Right atrium auricular region (tissue), 2 donors: ENCODE measurements at regions not wholly inside any gene's neighbourhood (a gene's known extent, or its start where the extent isn't known, plus 50 kb on each side); places are given as distances from the start of the nearest gene placed in this dataset.

Source experiments
- DNase-seq: peaks from one replicate; pipeline ENCODE4 v3.0.0-alpha.2; 2019; ENCODE audit warnings: low spot score
- H3K27ac ChIP-seq, 2 donors: fragments of 200-600 bp; sonication (generic); 1 replicate in 1 of 2; 2 replicates in 1 of 2; pipeline ENCODE4 v1.5.1; 2016 to 2019
- H3K27me3 ChIP-seq, 2 donors: fragments of 200-600 bp; sonication (generic); one replicate each; pipeline versions ENCODE4 v1.5.1 to v1.6.0; 2017 to 2019
- H3K36me3 ChIP-seq: fragments of 200-600 bp; sonication (generic); one replicate; pipeline ENCODE4 v1.5.1; 2016
- H3K4me1 ChIP-seq, 2 donors: fragments of 200-600 bp; sonication (generic); one replicate each; pipeline versions ENCODE4 v1.5.1 to v1.6.0; 2017 to 2019
- H3K4me3 ChIP-seq, 2 donors: fragments of 200-600 bp; sonication (generic); 1 replicate in 1 of 2; 2 replicates in 1 of 2; pipeline ENCODE4 v1.5.1; 2017 to 2019; ENCODE audit warnings: mild to moderate bottlenecking in 1 of 2, moderate library complexity in 1 of 2
- H3K9me3 ChIP-seq, 2 donors: fragments of 200-600 bp; sonication (generic); one replicate each; pipeline ENCODE4 v1.5.1; 2019
- TF ChIP-seq, protein P1 (sequence below), 2 donors: fragments of 200-600 bp; sonication (generic); IDR thresholded peaks; one replicate each; pipeline ENCODE4 v1.5.1; 2019; ENCODE audit warnings: antibody characterized with exemption in 2 of 2

DNA sequence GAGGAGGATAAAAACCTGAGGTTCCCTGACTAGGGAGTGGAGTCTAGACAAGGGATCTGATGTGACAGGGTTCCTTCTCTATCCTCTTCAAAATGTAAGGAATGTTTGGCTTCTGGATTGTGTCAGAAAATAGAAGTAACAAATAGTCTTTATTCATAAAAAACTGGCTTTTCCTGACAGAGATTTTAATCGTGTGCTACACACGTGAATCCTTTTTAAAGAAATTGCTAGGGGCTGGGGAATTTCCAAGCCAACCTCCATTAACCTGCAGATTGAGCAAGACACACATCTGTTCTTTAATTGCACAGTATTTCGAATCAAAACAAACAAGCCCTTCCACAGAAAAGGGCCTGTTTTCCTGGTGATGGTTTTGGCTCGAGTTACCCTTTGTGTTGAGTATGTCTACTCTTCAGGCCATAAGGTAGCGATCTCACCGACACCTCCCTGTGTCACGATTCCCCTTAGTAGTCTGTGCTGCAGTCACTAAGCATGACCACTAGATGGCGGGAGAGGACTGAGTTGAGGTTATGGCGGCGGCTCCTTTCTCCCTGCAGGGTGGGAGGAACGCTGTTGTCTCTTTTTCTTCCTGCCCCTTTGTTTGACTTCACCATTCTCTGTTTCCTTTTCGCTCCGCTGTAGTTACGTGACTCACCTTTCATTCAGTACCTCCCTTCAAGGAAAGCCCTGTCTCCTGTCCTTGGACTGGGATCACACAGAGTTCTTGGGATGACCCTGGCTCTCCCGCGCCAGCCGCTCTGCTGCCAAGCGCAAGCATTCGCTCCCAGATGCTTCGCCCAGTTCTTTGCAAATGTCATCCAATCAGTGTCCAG lies 137.1 kb upstream of the SLC24A2 start:
- no peak overlapping the region for H3K27ac ChIP-seq
- TF ChIP-seq, protein P1, sequence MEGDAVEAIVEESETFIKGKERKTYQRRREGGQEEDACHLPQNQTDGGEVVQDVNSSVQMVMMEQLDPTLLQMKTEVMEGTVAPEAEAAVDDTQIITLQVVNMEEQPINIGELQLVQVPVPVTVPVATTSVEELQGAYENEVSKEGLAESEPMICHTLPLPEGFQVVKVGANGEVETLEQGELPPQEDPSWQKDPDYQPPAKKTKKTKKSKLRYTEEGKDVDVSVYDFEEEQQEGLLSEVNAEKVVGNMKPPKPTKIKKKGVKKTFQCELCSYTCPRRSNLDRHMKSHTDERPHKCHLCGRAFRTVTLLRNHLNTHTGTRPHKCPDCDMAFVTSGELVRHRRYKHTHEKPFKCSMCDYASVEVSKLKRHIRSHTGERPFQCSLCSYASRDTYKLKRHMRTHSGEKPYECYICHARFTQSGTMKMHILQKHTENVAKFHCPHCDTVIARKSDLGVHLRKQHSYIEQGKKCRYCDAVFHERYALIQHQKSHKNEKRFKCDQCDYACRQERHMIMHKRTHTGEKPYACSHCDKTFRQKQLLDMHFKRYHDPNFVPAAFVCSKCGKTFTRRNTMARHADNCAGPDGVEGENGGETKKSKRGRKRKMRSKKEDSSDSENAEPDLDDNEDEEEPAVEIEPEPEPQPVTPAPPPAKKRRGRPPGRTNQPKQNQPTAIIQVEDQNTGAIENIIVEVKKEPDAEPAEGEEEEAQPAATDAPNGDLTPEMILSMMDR (IDR thresholded peaks at IDR 0.05): peak; percentile 90 to 97

DNA sequence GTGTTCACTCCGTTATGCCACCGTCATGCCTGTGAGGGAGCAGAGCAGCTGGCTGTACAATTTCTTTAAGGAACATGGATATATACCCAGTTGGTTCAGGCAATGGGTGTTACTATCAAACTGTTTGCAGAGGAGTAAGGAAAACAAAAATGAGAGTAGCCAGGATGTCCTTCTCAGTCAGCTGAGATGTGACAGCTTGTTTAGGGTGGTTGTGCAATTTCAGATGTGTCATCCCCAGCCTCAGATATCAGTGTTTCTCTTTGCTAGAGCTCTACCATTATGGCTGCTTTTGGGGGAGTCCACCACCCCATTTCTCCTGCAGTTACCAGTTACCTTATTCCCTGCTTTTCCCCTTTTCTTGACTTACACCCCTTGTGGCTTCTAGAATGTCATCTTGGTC lies 135.2 kb upstream of the SLC24A2 start:
- no peak for DNase-seq
- no peaks in the 10 kb centered on the region for H3K4me1 ChIP-seq
- no peak overlapping the region for H3K4me3 ChIP-seq
- no peaks in the 10 kb centered on the region for H3K36me3 ChIP-seq
- H3K27me3 ChIP-seq: no peaks in the 10 kb centered on the region
- H3K9me3 ChIP-seq: no peaks in the 10 kb centered on the region
- H3K27ac ChIP-seq: no peak overlapping the region
- TF ChIP-seq, protein P1 (IDR thresholded peaks at IDR 0.05): no peak

More for the DNA sequence above, 137.1 kb upstream of the SLC24A2 start:
- DNase-seq: peak; percentile 77
- Histone ChIP-seq H3K4me1 (no peaks in the 10 kb centered on the region), H3K9me3 (no peaks in the 10 kb centered on the region), H3K36me3 (no peaks in the 10 kb centered on the region), H3K4me3 (peak overlapping the region; percentile 22 to 42), H3K27me3 (no peaks in the 10 kb centered on the region)

DNA sequence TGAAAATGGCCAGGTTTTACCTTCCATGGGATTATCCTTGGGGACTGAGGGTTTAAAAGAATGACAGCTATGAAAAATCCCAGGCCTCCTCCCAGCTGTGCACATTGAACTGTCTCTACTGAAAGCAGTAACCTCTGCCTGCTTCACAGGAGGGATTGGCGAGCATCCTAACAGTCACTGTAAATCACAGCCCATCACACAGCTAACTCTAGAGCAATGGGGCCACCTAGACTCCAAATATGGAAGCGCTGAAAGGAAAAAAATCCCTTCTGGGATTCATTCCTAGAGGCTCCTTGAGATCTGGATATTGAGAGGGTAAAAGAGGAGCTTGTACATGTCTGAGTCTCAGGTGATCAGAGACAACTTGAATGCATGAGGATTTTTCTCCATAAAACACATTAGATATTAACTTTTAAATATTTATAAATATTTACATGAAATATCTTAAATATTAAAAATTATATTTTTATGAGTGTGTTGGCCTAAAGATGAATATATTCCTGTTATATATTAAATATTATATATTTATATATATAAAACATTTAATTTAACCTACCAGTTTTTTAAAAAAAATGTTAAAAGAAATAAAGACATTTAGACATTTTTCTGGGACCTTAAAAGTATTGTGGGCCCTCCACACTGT lies 133.8 kb upstream of the SLC24A2 start:
- Histone ChIP-seq H3K27me3 (no peaks in the 10 kb centered on the region), H3K9me3 (no peaks in the 10 kb centered on the region), H3K27ac (no peak overlapping the region), H3K36me3 (no peaks in the 10 kb centered on the region), H3K4me1 (no peaks in the 10 kb centered on the region), H3K4me3 (no peak overlapping the region)
- TF ChIP-seq, protein P1 (IDR thresholded peaks at IDR 0.05): peak in 1 of 2 donors; percentile 35
- no peak for DNase-seq

DNA sequence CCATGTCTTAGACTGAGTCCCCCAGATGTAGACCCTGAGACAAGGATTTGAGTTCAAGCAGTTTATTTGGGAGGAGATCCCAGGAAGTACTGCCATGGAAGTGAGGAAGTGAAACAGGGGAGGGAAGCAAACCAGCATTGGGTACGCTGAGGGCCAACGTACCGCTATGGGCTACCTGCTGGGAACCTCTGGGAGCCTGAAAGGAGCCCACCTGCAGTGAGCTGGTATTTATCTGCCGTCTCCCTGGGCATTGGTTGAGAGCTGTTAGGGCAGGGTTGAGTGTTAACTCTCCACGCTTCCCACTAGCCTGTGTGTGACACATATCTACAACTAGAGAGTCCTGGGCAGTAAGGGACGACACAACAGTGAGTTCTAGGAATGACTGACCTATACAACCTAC lies 131.6 kb upstream of the SLC24A2 start:
- Histone ChIP-seq H3K9me3 (no peaks in the 10 kb centered on the region), H3K4me3 (no peak overlapping the region), H3K36me3 (no peaks in the 10 kb centered on the region), H3K27ac (no peak overlapping the region), H3K27me3 (no peaks in the 10 kb centered on the region), H3K4me1 (no peaks in the 10 kb centered on the region)
- TF ChIP-seq, protein P1 (IDR thresholded peaks at IDR 0.05): no peak
- no peak for DNase-seq

DNA sequence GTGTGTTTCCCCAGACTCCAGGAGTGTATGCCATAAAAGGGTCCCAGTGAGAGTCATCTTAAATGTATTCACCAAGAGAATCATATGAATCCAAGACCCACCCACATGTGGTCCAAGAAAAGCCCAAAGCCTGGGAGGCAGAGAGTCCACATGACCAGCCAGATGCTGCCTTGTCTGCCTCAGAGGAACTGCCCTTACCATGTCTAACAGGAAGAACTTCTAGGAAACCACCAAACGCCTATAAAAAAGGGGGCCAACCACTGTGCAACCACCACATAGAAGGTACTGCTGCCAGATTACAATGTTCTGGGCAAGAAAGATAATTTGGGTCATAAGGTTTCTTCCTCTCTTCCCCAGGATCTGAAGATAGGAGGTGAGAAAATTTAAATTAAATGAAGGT lies 129.8 kb upstream of the SLC24A2 start:
- H3K27ac ChIP-seq: no peak overlapping the region
- H3K36me3 ChIP-seq: no peaks in the 10 kb centered on the region
- no peaks in the 10 kb centered on the region for H3K9me3 ChIP-seq
- no peak for DNase-seq
- no peaks in the 10 kb centered on the region for H3K27me3 ChIP-seq
- H3K4me3 ChIP-seq: no peak overlapping the region
- H3K4me1 ChIP-seq: no peaks in the 10 kb centered on the region
- TF ChIP-seq, protein P1 (IDR thresholded peaks at IDR 0.05): no peak
